ENCODE measurements at regions not wholly inside any gene's neighbourhood (a gene's known extent, or its start where the extent isn't known, plus 50 kb on each side); places are given as distances from the start of the nearest gene placed in this dataset.

GRCh38 chr12:88834226-88834625 is 254.0 kb upstream of the KITLG start:
- TF ChIP-seq YY1 (IDR thresholded peaks at IDR 0.05; ENCODE audit: insufficient read depth, insufficient read length) (no peak), ZNF274 (IDR thresholded peaks at IDR 0.05; ENCODE audit: low read depth, low read length) (no peak)
